ENCODE measurements at regions not wholly inside any gene's neighbourhood (a gene's known extent, or its start where the extent isn't known, plus 50 kb on each side); places are given as distances from the start of the nearest gene placed in this dataset.

DNA sequence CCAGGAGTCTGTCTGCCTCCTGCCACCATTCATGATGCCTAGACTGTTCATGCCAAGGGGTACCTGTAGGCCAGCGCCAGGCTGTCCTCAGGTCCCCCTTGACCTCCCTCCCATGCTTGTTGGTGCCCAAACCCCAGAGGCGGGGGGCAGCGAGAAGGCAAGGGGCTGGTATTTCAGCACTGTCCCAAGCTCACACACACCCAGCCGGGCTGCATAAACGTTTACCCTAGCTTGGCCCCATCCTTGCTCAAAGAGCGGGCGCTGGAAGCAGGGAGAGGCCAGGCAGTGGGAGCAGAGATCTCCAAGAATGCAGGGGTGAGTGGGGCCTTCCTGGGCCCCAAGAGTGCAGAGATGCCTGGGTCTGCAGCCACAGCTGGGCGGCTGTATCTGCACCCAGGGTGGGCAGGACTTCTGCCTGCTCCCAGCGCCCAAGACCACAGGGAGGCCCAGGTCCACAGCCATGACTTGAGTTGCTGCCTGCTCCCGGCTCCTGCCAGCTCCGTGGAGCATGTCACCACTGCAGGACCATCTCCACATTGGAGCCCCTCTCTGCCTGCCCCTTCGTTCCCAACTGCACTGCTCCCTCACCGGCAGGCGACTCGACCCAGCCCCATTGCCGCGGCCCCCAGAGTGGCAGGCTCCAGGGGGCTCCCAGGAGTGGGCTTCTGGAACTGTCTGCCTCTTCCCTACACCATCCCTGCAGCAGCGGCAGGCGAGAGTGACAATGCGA is 616.6 kb downstream of the METTL4 start:
- no peak for DNase-seq (ENCODE audit: low spot score)

DNA sequence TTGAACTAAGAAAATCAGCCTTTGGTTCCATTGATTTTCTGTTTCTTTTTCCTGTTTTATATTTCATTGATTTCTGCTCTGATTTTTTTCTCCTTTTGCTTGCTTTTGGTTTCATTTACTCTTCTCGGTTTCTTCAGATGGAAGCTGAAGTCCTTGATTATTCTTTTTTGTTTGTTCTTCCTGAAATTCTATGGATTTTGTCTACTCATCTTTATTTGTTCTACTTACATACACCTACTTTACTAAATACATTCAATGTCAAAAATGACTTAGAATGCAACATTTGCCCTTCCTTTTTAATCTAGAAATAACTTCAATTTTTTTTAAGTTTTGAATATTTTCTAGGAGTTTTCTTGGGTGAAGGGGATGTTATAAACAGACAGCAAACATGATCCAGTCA is 612.5 kb downstream of the METTL4 start:
- DNase-seq (ENCODE audit: low spot score) = no peak

GRCh38 chr18:1965016-1965415 is 606.3 kb downstream of the METTL4 start:
- DNase-seq (ENCODE audit: low spot score) = no peak

GRCh38 chr18:1965541-1965940 is 605.8 kb downstream of the METTL4 start:
- DNase-seq (ENCODE audit: low spot score) = no peak

- no peak for DNase-seq (ENCODE audit: low spot score)
Measured at GRCh38 chr18:1968801-1969498, 602.4 kb downstream of the METTL4 start.

- DNase-seq (ENCODE audit: low spot score) = no peak
Measured at GRCh38 chr18:1976484-1976883, 594.8 kb downstream of the METTL4 start.

DNA sequence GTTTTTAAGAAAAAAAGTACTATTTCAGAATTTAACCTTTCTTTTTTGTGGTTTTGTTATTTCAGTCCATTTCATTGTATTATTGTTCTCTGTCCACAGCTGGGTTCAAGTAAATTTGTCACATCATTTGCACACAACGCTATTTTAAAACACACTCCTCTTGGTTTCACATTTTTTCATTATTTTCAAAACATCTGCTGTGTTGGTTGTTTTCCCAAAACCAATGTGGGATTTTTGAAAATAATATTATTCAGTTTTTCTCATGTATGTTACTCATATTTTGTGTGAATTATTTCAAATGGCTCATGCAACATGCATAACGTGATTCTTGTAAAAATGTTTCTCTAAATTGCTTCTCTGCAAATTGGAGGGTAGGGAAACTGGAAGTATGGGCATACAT is 589.2 kb downstream of the METTL4 start:
- DNase-seq (ENCODE audit: low spot score) = no peak

GRCh38 chr18:1983746-1984515 is 587.4 kb downstream of the METTL4 start:
- DNase-seq (ENCODE audit: low spot score) = no peak

DNA sequence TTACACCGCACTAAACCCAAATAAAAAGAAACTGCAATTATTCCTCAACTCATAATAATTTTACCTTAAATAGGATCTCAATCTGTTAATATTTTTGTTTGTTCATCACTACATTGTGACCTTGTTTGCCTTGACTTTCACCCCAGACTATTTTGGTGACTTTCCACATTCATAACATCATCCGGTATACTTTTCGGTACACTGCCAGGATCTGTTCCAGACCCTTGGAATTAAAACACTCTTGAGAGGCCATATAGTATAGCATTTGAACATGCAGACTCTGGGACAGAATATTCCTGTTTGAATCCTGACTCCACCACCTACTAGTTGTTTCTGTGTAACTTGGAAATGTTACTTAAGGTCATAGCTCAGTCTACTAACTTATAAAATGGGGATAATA is 577.4 kb downstream of the METTL4 start:
- DNase-seq (ENCODE audit: low spot score) = no peak

DNA sequence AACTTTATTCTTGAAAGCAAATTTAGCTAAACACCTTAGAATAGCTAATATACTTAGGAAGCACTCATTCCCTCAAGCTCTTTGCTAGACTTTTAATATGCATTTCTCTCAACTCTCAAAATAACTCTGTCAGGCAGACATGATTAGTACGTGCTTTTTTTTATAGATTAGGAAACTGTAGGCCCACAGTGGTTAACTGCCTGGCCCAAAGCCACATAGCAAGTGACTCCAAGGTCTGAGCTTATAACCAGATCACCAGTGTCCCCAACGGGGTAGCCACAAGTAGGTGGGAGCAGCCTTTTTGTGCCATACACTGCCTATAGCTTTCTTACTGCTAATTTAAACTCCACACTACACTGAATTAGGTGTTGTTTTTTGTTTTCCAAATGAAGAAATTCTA is 576.8 kb downstream of the METTL4 start:
- DNase-seq (ENCODE audit: low spot score) = no peak

- DNase-seq (ENCODE audit: low spot score) = no peak
Measured at GRCh38 chr18:1995041-1995612, 576.2 kb downstream of the METTL4 start.

DNA sequence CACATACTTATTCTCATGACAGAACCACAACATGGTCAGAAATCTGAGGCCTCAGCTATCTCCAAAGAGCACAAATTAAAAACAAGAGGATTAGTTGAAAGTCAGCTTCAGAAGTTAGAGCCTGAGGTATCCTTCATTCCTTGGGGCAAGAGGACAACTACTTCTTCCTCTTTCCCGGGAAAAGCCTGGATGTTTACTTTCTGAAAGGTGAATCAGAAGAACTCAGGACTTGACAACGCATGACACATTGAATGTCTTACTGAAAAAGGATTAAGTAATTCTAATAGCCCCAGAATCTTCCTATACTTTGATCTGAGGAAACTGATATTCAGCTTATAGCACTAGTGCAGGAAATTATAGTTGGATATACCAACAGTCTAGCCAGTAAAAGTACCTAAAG is 573.2 kb downstream of the METTL4 start:
- DNase-seq (ENCODE audit: low spot score) = no peak

DNA sequence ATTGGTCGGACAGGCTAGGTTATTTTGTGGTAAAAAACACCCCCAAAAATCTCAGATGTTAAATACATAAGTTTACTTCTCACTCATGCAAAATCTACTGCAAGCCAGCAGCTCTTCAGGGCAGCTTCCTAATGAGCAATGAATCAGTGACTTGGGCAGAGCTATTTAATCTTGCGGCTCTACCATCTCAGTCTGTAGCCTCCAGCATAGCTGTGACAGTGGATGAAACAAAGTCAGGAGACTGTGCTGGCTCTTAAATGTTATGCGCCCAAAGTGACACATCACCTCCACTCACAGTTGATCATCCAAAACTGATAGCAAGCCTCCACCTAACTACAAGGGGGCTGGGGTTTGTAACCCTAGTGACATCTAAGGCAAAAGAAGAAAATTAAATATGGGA is 571.9 kb downstream of the METTL4 start:
- no peak for DNase-seq (ENCODE audit: low spot score)

- no peak for DNase-seq (ENCODE audit: low spot score)
Measured at GRCh38 chr18:2002151-2002550, 569.2 kb downstream of the METTL4 start.

DNA sequence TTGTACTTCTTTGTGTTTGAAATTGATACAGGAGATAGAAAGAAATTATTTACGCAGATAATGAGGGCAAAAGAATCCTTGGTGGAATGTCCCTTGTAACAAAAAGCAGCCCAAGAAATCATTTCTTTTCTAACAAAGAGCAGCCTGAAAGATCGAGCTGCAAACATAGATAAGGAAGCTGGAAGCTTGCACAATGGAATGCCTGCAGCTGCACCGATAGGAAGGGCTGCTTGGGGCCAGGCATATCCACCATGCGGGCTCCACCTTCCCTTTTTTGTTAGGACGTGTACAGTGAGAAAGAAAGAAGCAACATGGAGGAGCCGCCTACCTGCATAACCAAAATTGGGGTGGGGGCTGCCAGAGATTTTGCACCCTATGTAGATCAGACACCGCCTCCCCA is 568.7 kb downstream of the METTL4 start:
- no peak for DNase-seq (ENCODE audit: low spot score)

DNA sequence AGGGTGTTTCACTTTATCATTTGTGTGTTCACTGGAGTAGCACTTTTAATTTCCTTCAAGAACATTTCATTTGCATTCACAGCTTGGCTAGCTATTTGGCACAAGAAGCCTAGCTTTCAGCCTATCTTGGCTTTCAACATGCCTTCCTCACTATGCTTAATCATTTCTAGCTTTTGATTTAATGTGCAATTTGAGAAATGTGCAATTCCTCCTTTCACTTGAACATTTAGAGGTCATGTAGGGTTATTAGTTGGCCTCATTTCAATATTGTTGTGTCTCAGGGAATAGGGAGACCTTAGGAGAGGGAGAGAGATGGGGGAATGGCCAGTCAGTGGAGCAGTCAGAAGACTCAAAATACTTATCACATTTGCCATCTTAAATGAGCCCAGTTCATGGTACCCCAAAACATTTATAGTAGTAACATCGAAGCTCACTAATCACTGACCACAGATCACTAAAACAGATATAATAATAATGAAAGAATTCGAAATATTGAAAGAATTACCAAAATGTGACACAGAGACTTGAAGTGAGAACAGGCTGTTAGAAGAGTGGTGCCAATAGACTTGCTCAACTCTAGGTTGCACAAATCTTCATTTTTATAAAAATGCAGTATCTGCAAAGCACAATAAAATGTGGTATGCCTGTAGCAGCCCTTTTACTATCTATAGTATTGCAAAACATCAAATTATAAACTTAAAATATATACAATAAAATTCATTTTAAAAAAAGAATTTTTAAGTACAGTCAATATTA is 561.2 kb downstream of the METTL4 start:
- DNase-seq (ENCODE audit: low spot score) = no peak

DNA sequence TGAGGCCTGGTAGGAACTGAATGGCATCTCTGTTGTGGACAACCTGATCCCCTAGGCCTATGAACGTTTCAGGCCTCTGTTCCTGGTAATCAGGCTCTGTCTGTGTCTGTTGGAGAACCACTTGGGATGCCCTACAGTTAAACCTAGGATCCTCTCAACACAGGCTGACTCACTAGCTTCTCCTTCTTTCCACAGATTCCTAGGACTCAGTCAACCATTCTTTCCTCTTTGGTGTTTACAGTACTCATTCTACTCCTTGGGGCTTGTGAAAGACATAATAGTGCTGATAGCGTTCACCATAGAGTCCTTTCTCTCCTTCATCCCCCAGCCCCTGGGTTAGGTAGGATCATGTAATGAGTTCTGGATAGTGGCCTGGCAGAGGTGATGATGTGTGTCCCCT is 544.3 kb downstream of the METTL4 start:
- DNase-seq (ENCODE audit: low spot score) = no peak

- no peak for DNase-seq (ENCODE audit: low spot score)
Measured at GRCh38 chr18:2027756-2028155, 543.5 kb downstream of the METTL4 start.

- DNase-seq (ENCODE audit: low spot score) = no peak
Measured at GRCh38 chr18:2028986-2029385, 542.3 kb downstream of the METTL4 start.

DNA sequence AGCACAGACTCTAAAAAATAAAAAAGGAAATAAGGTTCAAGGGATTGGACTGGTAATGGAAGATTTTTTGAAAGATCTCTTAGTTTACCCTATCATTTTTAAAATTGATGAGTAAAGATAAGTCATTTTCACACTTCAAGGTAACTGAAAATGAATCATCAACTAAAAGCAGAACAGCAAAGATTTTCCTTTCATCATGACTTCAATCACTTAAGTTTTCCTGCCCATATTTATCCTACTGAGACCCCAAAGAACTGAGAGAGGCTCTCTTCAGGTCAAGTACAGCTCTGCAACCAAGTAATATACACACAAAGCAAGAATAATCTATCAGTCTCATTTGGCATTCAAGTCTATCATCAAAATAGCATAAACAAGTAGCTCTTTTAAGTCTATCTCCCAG is 540.7 kb downstream of the METTL4 start:
- no peak for DNase-seq (ENCODE audit: low spot score)

GRCh38 chr18:2032036-2032435 is 539.3 kb downstream of the METTL4 start:
- DNase-seq (ENCODE audit: low spot score) = no peak

GRCh38 chr18:2035056-2035455 is 536.2 kb downstream of the METTL4 start:
- no peak for DNase-seq (ENCODE audit: low spot score)
